ENCODE measurements at regions not wholly inside any gene's neighbourhood (a gene's known extent, or its start where the extent isn't known, plus 50 kb on each side); places are given as distances from the start of the nearest gene placed in this dataset.

- TF ChIP-seq CTCF (IDR thresholded peaks at IDR 0.05) (no peak), POLR2A (IDR thresholded peaks at IDR 0.05) (no peak)
Observed at GRCh38 chr11:92845805-92846204, 123.6 kb upstream of the MTNR1B start.
